Nephron progenitor cell (in vitro differentiated cells): ENCODE measurements at regions not wholly inside any gene's neighbourhood (a gene's known extent, or its start where the extent isn't known, plus 50 kb on each side); places are given as distances from the start of the nearest gene placed in this dataset.
"Not testable (repeated sequence)": the region's sequence is repeated elsewhere in the genome, so short reads cannot be mapped to it uniquely, and the experiment has no call there.

Experiments used
- DNase-seq: peaks from one replicate; pipeline ENCODE4 v3.0.0; 2021
- H3K27ac Mint-ChIP-seq: 2 replicates; pipeline ENCODE4 v1.8.0; 2021; ENCODE audit warnings: mild to moderate bottlenecking, moderate library complexity, mixed read lengths
- H3K27me3 Mint-ChIP-seq: 2 replicates; pipeline ENCODE4 v1.8.0; 2021; ENCODE audit warnings: mild to moderate bottlenecking, low read depth, mixed read lengths; ENCODE audit not compliant: poor library complexity
- H3K36me3 Mint-ChIP-seq: 2 replicates; pipeline ENCODE4 v1.8.0; 2021; ENCODE audit warnings: low read depth, mixed read lengths
- H3K4me1 Mint-ChIP-seq: 2 replicates; pipeline ENCODE4 v1.8.0; 2021; ENCODE audit warnings: mixed read lengths
- H3K4me3 Mint-ChIP-seq: 2 replicates; pipeline ENCODE4 v1.8.0; 2021; ENCODE audit warnings: mild to moderate bottlenecking, moderate library complexity, mixed read lengths
- H3K9me3 Mint-ChIP-seq: 2 replicates; pipeline ENCODE4 v1.8.0; 2021; ENCODE audit warnings: mild to moderate bottlenecking, moderate library complexity, mixed read lengths
- TF ChIP-seq, protein P1 (sequence below): fragments of 200-600 bp; sonication (generic); IDR thresholded peaks from 2 replicates; pipeline ENCODE4 v1.5.0; 2021; ENCODE audit warnings: antibody characterized with exemption

GRCh38 chrX:106220177-106220576 is 52.1 kb downstream of the PWWP3B start:
- TF ChIP-seq, protein P1, sequence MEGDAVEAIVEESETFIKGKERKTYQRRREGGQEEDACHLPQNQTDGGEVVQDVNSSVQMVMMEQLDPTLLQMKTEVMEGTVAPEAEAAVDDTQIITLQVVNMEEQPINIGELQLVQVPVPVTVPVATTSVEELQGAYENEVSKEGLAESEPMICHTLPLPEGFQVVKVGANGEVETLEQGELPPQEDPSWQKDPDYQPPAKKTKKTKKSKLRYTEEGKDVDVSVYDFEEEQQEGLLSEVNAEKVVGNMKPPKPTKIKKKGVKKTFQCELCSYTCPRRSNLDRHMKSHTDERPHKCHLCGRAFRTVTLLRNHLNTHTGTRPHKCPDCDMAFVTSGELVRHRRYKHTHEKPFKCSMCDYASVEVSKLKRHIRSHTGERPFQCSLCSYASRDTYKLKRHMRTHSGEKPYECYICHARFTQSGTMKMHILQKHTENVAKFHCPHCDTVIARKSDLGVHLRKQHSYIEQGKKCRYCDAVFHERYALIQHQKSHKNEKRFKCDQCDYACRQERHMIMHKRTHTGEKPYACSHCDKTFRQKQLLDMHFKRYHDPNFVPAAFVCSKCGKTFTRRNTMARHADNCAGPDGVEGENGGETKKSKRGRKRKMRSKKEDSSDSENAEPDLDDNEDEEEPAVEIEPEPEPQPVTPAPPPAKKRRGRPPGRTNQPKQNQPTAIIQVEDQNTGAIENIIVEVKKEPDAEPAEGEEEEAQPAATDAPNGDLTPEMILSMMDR: peak; percentile 29
- no peak for DNase-seq
- H3K27ac Mint-ChIP-seq: no peak overlapping the region
- H3K27me3 Mint-ChIP-seq: no peaks in the 10 kb centered on the region
- no peaks in the 10 kb centered on the region for H3K4me1 Mint-ChIP-seq
- H3K4me3 Mint-ChIP-seq: no peak overlapping the region
- peaks cover 46% of the 10 kb centered on the region for H3K9me3 Mint-ChIP-seq
- no peaks in the 10 kb centered on the region for H3K36me3 Mint-ChIP-seq

DNA sequence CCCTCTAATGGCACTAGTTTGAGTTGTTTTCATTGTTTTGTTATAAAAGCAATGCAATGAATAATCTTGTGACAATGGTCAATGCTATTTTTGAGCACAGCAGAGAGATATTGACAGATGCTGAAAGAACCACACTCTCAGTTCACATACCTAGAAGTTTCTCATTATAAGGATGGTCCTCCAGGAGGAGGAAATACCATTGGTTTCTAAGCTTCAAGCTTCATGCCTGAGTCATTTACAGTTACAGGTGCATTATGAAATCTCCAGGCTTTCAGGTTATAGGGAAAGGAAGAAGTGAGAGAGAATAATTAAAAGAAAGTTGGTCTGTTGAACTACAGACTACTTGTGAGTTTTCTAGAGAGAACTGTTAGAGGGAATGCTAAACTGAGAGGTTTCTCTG is 75.3 kb downstream of the PWWP3B start:
- H3K4me1 Mint-ChIP-seq: no peaks in the 10 kb centered on the region
- no peak for DNase-seq
- H3K27ac Mint-ChIP-seq: no peak overlapping the region
- H3K9me3 Mint-ChIP-seq: peaks cover 36% of the 10 kb centered on the region
- H3K36me3 Mint-ChIP-seq: no peaks in the 10 kb centered on the region
- no peaks in the 10 kb centered on the region for H3K27me3 Mint-ChIP-seq
- H3K4me3 Mint-ChIP-seq: no peak overlapping the region
- TF ChIP-seq, protein P1: no peak

GRCh38 chrX:106246511-106246910 is 78.4 kb downstream of the PWWP3B start:
- H3K4me3 Mint-ChIP-seq: no peak overlapping the region
- no peaks in the 10 kb centered on the region for H3K27me3 Mint-ChIP-seq
- no peak for DNase-seq
- TF ChIP-seq, protein P1: no peak
- H3K36me3 Mint-ChIP-seq: no peaks in the 10 kb centered on the region
- H3K9me3 Mint-ChIP-seq: peaks cover 26% of the 10 kb centered on the region
- no peak overlapping the region for H3K27ac Mint-ChIP-seq
- H3K4me1 Mint-ChIP-seq: no peaks in the 10 kb centered on the region

DNA sequence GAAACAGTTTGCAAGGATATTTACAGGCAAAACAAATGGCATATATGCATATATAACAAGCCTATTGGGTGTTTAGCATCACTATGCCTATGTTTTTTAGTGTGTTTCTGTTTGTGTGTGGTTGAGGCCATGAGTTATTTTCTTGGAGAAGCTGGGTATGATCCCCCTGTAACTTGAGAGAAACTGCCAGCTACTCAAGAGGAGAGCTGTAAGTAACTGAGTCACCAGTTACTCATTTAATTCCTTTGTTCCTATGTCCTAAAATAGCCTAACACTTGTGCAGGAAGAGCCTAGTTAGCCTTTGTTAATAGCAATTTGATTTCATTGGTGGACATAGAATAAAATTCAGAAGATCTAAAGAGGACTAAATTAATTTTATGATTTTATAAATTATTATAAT is 79.1 kb downstream of the PWWP3B start:
- Mint-ChIP-seq H3K9me3 (peaks cover 26% of the 10 kb centered on the region), H3K36me3 (no peaks in the 10 kb centered on the region), H3K4me1 (no peaks in the 10 kb centered on the region), H3K27me3 (no peaks in the 10 kb centered on the region), H3K4me3 (no peak overlapping the region), H3K27ac (no peak overlapping the region)
- TF ChIP-seq, protein P1: no peak
- no peak for DNase-seq

- Mint-ChIP-seq H3K4me1 (no peaks in the 10 kb centered on the region), H3K36me3 (no peaks in the 10 kb centered on the region), H3K27me3 (no peaks in the 10 kb centered on the region), H3K4me3 (no peak overlapping the region), H3K27ac (no peak overlapping the region), H3K9me3 (peaks cover 30% of the 10 kb centered on the region)
- TF ChIP-seq, protein P1: no peak
- no peak for DNase-seq
Measured at GRCh38 chrX:106249706-106250379, 81.7 kb downstream of the PWWP3B start.

- Mint-ChIP-seq H3K4me3 (no peak overlapping the region), H3K27me3 (no peaks in the 10 kb centered on the region), H3K27ac (no peak overlapping the region), H3K9me3 (peaks cover 46% of the 10 kb centered on the region), H3K36me3 (no peaks in the 10 kb centered on the region), H3K4me1 (no peaks in the 10 kb centered on the region)
- no peak for DNase-seq
- TF ChIP-seq, protein P1: no peak
Measured at GRCh38 chrX:106263817-106264216, 95.7 kb downstream of the PWWP3B start.

DNA sequence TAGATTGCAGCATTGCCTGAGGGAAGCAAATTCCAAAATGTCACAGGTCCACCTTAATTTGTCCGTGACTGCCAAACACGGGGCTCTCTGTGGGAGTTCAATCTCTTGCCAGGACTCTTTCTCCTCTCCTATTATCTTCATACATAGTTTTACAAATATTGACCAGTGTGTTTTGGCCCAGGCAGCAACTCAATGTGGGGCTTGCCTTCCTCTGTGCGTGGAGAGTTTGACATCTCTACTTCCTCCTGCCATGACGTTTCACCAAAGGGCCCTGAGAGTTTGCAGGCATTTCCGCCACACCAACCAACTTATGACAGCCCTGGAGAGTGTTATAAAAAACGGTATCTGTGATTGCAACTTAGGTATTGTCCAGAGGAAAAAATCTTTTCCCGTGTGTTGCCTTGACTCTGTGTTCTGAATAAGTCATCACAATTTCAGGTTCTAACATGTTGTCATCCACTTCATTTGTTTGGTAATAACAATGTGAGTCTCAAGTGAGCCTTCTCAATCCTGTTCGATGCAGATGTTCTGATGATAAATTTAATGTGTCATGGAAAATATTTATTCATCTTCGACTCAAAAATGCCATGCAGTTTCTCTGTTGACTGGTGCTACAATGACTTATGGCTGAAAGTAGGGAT is 106.0 kb downstream of the PWWP3B start:
- not testable (repeated sequence) for H3K36me3 Mint-ChIP-seq, DNase-seq, H3K27me3 Mint-ChIP-seq, H3K4me3 Mint-ChIP-seq, H3K27ac Mint-ChIP-seq, H3K4me1 Mint-ChIP-seq, H3K9me3 Mint-ChIP-seq

DNA sequence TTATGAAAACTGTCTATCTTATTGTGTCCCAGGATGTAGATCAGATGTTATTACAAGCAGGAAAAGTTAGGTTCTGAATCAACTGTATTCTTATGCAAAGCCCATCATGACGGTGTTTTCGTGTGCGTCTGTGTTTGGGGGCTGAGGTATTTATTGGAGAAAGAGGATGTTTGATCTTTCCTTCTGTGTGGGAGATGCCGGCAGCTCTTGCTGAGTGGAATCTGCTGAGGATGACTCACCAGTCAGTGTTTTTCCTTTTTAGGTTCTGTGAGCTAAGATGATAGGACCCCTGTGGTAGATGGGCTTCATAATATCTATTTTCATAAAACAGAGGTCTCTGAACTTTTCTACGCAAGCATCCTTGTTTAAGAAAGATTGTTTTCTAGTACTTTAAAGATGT is 107.1 kb downstream of the PWWP3B start:
- DNase-seq, H3K27ac Mint-ChIP-seq, H3K4me3 Mint-ChIP-seq, H3K27me3 Mint-ChIP-seq, H3K36me3 Mint-ChIP-seq, H3K4me1 Mint-ChIP-seq, H3K9me3 Mint-ChIP-seq: not testable (repeated sequence)
